Neural progenitor cell (in vitro differentiated cells): ENCODE measurements at regions not wholly inside any gene's neighbourhood (a gene's known extent, or its start where the extent isn't known, plus 50 kb on each side); places are given as distances from the start of the nearest gene placed in this dataset.

Source experiments
- EZH2 ChIP-seq: fragments of 200-600 bp; sonication (generic); IDR thresholded peaks from 2 replicates; pipeline ENCODE4 v1.6.1; 2017; ENCODE audit warnings: antibody characterized with exemption, mild to moderate bottlenecking, moderate library complexity
- EZH2phosphoT487 ChIP-seq: fragments of 200-600 bp; sonication (generic); IDR thresholded peaks from 2 replicates; pipeline ENCODE4 v1.6.1; 2017; ENCODE audit warnings: antibody characterized with exemption
- TF ChIP-seq, protein P1 (sequence below): fragments of 200-600 bp; sonication (generic); IDR thresholded peaks from 2 replicates; pipeline ENCODE4 v1.5.1; 2017; ENCODE audit warnings: antibody characterized with exemption, mild to moderate bottlenecking

DNA sequence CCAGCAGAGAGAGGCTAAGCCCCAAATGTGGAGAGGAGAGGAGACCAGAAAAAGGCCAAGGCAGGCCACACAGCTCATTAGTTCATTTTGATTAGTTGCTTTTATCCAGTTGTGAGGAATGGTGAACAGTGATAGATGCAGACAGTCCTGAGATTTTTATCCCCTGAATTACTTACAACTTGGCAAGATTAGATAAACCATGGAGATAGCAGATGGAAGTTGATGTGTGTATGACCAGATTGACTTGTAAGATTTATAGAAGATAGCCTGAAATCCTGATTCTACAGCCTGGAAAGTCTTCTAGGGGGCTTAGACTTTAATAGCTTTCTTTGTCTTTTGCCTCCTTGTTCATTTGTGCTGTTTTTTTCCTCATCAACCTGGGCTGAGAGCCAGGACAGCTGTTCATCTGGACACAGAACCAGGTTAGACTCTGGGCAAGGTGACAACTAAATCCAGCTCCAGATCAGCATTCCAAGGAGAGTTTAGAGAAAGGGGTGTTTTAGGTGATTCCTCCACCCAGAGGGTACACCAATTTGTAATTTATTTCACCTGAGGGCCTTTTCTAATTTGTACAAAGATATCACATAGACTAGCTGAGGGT, 215.5 kb downstream of the SPATA18 start:
- TF ChIP-seq EZH2phosphoT487 (no peak), EZH2 (no peak)
- TF ChIP-seq, protein P1, sequence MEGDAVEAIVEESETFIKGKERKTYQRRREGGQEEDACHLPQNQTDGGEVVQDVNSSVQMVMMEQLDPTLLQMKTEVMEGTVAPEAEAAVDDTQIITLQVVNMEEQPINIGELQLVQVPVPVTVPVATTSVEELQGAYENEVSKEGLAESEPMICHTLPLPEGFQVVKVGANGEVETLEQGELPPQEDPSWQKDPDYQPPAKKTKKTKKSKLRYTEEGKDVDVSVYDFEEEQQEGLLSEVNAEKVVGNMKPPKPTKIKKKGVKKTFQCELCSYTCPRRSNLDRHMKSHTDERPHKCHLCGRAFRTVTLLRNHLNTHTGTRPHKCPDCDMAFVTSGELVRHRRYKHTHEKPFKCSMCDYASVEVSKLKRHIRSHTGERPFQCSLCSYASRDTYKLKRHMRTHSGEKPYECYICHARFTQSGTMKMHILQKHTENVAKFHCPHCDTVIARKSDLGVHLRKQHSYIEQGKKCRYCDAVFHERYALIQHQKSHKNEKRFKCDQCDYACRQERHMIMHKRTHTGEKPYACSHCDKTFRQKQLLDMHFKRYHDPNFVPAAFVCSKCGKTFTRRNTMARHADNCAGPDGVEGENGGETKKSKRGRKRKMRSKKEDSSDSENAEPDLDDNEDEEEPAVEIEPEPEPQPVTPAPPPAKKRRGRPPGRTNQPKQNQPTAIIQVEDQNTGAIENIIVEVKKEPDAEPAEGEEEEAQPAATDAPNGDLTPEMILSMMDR = no peak
